Loucy (cell line): ENCODE measurements at regions not wholly inside any gene's neighbourhood (a gene's known extent, or its start where the extent isn't known, plus 50 kb on each side); places are given as distances from the start of the nearest gene placed in this dataset.

ENCODE experiments used
- H2AFZ ChIP-seq: fragments of 200-600 bp; sonication (generic); 2 replicates; pipeline ENCODE4 v1.6.0; 2016; ENCODE audit warnings: antibody characterized with exemption, mild to moderate bottlenecking, low read length, moderate library complexity
- H3F3A ChIP-seq: fragments of 200-600 bp; 2 replicates; pipeline ENCODE4 v1.6.0; 2016; ENCODE audit warnings: antibody characterized with exemption, low read depth, mild to moderate bottlenecking
- H3K27me3 ChIP-seq: fragments of 200-600 bp; sonication (generic); 2 replicates; pipeline ENCODE4 v1.6.1; 2014; ENCODE audit warnings: low read length, mild to moderate bottlenecking; ENCODE audit not compliant: insufficient read depth, poor library complexity, severe bottlenecking
- H3K36me3 ChIP-seq: fragments of 200-600 bp; sonication (generic); 2 replicates; pipeline ENCODE4 v1.6.1; 2016; ENCODE audit warnings: low read length; ENCODE audit not compliant: insufficient read depth
- H3K4me1 ChIP-seq: fragments of 200-600 bp; sonication (generic); 2 replicates; pipeline ENCODE4 v1.5.1; 2014; ENCODE audit warnings: low read length, mild to moderate bottlenecking; ENCODE audit not compliant: insufficient read depth, poor library complexity, severe bottlenecking
- H3K4me2 ChIP-seq: fragments of 200-600 bp; sonication (generic); 2 replicates; pipeline ENCODE4 v1.6.0; 2014; ENCODE audit warnings: antibody characterized with exemption, low read length, low read depth, mild to moderate bottlenecking; ENCODE audit not compliant: poor library complexity, severe bottlenecking
- H3K4me3 ChIP-seq: fragments of 200-600 bp; sonication (generic); 2 replicates; pipeline ENCODE4 v1.5.1; 2014; ENCODE audit warnings: low read length, mild to moderate bottlenecking, mixed read lengths; ENCODE audit not compliant: poor library complexity, severe bottlenecking
- H3K79me2 ChIP-seq: fragments of 200-600 bp; sonication (generic); 2 replicates; pipeline ENCODE4 v1.6.1; 2014; ENCODE audit warnings: low read length; ENCODE audit not compliant: insufficient read depth
- H3K9ac ChIP-seq: fragments of 200-600 bp; sonication (generic); 2 replicates; pipeline ENCODE4 v1.6.0; 2014; ENCODE audit warnings: mild to moderate bottlenecking, low read depth, low read length, moderate library complexity; ENCODE audit not compliant: poor library complexity, severe bottlenecking
- H3K9me2 ChIP-seq: fragments of 200-600 bp; sonication (generic); replicated peaks from 2 replicates; pipeline ENCODE4 v1.6.1; 2016; ENCODE audit warnings: low read depth, low read length, mixed read lengths
- H3K9me3 ChIP-seq: fragments of 200-600 bp; sonication (generic); 2 replicates; pipeline ENCODE4 v1.6.1; 2014; ENCODE audit warnings: mild to moderate bottlenecking, antibody characterized with exemption, low read length, low read depth; ENCODE audit not compliant: insufficient read depth
- H4K20me1 ChIP-seq: fragments of 200-600 bp; sonication (generic); 2 replicates; pipeline ENCODE4 v1.6.0; 2014; ENCODE audit warnings: antibody characterized with exemption, low read length, mild to moderate bottlenecking; ENCODE audit not compliant: insufficient read depth, poor library complexity, severe bottlenecking
- CTCF ChIP-seq: fragments of 200-600 bp; sonication (generic); conservative IDR thresholded peaks from 2 replicates; pipeline ENCODE4 v1.5.1; 2014; ENCODE audit warnings: mild to moderate bottlenecking, antibody characterized with exemption, low read length
- EZH2phosphoT487 ChIP-seq: fragments of 200-600 bp; IDR thresholded peaks from 2 replicates; pipeline ENCODE4 v1.6.1; 2018; ENCODE audit warnings: antibody characterized with exemption, mild to moderate bottlenecking, moderate library complexity, borderline replicate concordance

- H2AFZ ChIP-seq, result no peak overlapping the region
- no peaks in the 10 kb centered on the region for H3K79me2 ChIP-seq
- no peaks in the 10 kb centered on the region for H3K9me3 ChIP-seq
- no peak for TF ChIP-seq EZH2phosphoT487
- no peaks in the 10 kb centered on the region for H3K4me1 ChIP-seq
- no peaks in the 10 kb centered on the region for H3K27me3 ChIP-seq
- H4K20me1 ChIP-seq, result no peaks in the 10 kb centered on the region
- H3K9me2 ChIP-seq, result no peaks in the 10 kb centered on the region
- no peaks in the 10 kb centered on the region for H3F3A ChIP-seq
- no peaks in the 10 kb centered on the region for H3K36me3 ChIP-seq
- no peak overlapping the region for H3K4me2 ChIP-seq
- no peak overlapping the region for H3K4me3 ChIP-seq
- no peak overlapping the region for H3K9ac ChIP-seq
Measured at GRCh38 chr5:107325866-107326265, 344.9 kb downstream of the EFNA5 start.

GRCh38 chr5:107324809-107325208 is 345.9 kb downstream of the EFNA5 start:
- no peaks in the 10 kb centered on the region for H3K79me2 ChIP-seq
- H3K36me3 ChIP-seq, result no peaks in the 10 kb centered on the region
- TF ChIP-seq EZH2phosphoT487, result no peak
- no peaks in the 10 kb centered on the region for H3K4me1 ChIP-seq
- H3K9me3 ChIP-seq, result no peaks in the 10 kb centered on the region
- no peak overlapping the region for H3K4me2 ChIP-seq
- no peaks in the 10 kb centered on the region for H4K20me1 ChIP-seq
- H3K27me3 ChIP-seq, result no peaks in the 10 kb centered on the region
- no peak overlapping the region for H2AFZ ChIP-seq
- no peak overlapping the region for H3K9ac ChIP-seq
- no peaks in the 10 kb centered on the region for H3K9me2 ChIP-seq
- H3K4me3 ChIP-seq, result no peak overlapping the region
- no peaks in the 10 kb centered on the region for H3F3A ChIP-seq

GRCh38 chr5:107324071-107324470 is 346.7 kb downstream of the EFNA5 start:
- H3K4me3 ChIP-seq, result no peak overlapping the region
- no peak overlapping the region for H3K4me2 ChIP-seq
- H3K9me2 ChIP-seq, result no peaks in the 10 kb centered on the region
- TF ChIP-seq EZH2phosphoT487, result no peak
- TF ChIP-seq CTCF, result no peak
- no peaks in the 10 kb centered on the region for H3K79me2 ChIP-seq
- no peaks in the 10 kb centered on the region for H4K20me1 ChIP-seq
- H3K9ac ChIP-seq, result no peak overlapping the region
- no peaks in the 10 kb centered on the region for H3F3A ChIP-seq
- no peaks in the 10 kb centered on the region for H3K4me1 ChIP-seq
- no peaks in the 10 kb centered on the region for H3K36me3 ChIP-seq
- H3K9me3 ChIP-seq, result no peaks in the 10 kb centered on the region
- H2AFZ ChIP-seq, result no peak overlapping the region
- H3K27me3 ChIP-seq, result no peaks in the 10 kb centered on the region

- no peaks in the 10 kb centered on the region for H3K79me2 ChIP-seq
- no peaks in the 10 kb centered on the region for H3F3A ChIP-seq
- H3K9me2 ChIP-seq, result no peaks in the 10 kb centered on the region
- H3K4me2 ChIP-seq, result no peak overlapping the region
- H3K4me1 ChIP-seq, result no peaks in the 10 kb centered on the region
- H4K20me1 ChIP-seq, result no peaks in the 10 kb centered on the region
- TF ChIP-seq EZH2phosphoT487 (no peak), CTCF (no peak)
- H2AFZ ChIP-seq, result no peak overlapping the region
- H3K4me3 ChIP-seq, result no peak overlapping the region
- no peaks in the 10 kb centered on the region for H3K27me3 ChIP-seq
- H3K9me3 ChIP-seq, result no peaks in the 10 kb centered on the region
- H3K36me3 ChIP-seq, result no peaks in the 10 kb centered on the region
- H3K9ac ChIP-seq, result no peak overlapping the region
Measured at GRCh38 chr5:107323536-107323935, 347.2 kb downstream of the EFNA5 start.
